Activated B cell treated with CpG ODN at 0.5 μM for 24 hours (primary cell): ENCODE measurements at regions not wholly inside any gene's neighbourhood (a gene's known extent, or its start where the extent isn't known, plus 50 kb on each side); places are given as distances from the start of the nearest gene placed in this dataset.

Experiments used
- ATAC-seq: fragments of 200-7000 bp; cut with Tn5 transposase; one replicate; pipeline ENCODE4 v1.10.0; 2021; ENCODE audit warnings: low read depth, mild to moderate bottlenecking, moderate library complexity
- CTCF ChIA-PET: fragments of 350-600 bp; sonication (Branson Sonifier 250); formaldehyde crosslinking; loops from one replicate; lab custom pipeline; 2021; ENCODE audit warnings: antibody characterized with exemption; lab: Charles Lee
- POLR2A ChIA-PET: fragments of 350-600 bp; sonication (Branson Sonifier 250); formaldehyde crosslinking; loops from one replicate; lab custom pipeline; 2021; ENCODE audit warnings: antibody characterized with exemption; lab: Charles Lee
- DNase-seq: peaks from one replicate; pipeline ENCODE4 v3.0.0; 2022
- H3K27ac Mint-ChIP-seq: one replicate; pipeline ENCODE4 v1.8.0; 2020; ENCODE audit warnings: mixed read lengths
- H3K27me3 Mint-ChIP-seq: one replicate; pipeline ENCODE4 v1.8.0; 2021; ENCODE audit warnings: mixed read lengths
- H3K36me3 Mint-ChIP-seq: one replicate; pipeline ENCODE4 v1.8.0; 2021; ENCODE audit warnings: low read depth, mixed read lengths
- H3K4me1 Mint-ChIP-seq: one replicate; pipeline ENCODE4 v1.8.0; 2021; ENCODE audit warnings: mixed read lengths
- H3K4me3 Mint-ChIP-seq: one replicate; pipeline ENCODE4 v1.8.0; 2020; ENCODE audit warnings: mild to moderate bottlenecking, mixed read lengths
- H3K9me3 Mint-ChIP-seq: one replicate; pipeline ENCODE4 v1.8.0; 2020; ENCODE audit warnings: mixed read lengths
- intact Hi-C: fragments of 100-400 bp; cut with micrococcal nuclease; formaldehyde crosslinking; loops from one replicate; pipeline ENCODE4 v1.15.1; 2024
- TF ChIP-seq, protein P1 (sequence below): fragments of 200-600 bp; IDR thresholded peaks from one replicate; pipeline ENCODE4 v1.8.0; 2022; ENCODE audit warnings: antibody characterized with exemption, mild to moderate bottlenecking

DNA sequence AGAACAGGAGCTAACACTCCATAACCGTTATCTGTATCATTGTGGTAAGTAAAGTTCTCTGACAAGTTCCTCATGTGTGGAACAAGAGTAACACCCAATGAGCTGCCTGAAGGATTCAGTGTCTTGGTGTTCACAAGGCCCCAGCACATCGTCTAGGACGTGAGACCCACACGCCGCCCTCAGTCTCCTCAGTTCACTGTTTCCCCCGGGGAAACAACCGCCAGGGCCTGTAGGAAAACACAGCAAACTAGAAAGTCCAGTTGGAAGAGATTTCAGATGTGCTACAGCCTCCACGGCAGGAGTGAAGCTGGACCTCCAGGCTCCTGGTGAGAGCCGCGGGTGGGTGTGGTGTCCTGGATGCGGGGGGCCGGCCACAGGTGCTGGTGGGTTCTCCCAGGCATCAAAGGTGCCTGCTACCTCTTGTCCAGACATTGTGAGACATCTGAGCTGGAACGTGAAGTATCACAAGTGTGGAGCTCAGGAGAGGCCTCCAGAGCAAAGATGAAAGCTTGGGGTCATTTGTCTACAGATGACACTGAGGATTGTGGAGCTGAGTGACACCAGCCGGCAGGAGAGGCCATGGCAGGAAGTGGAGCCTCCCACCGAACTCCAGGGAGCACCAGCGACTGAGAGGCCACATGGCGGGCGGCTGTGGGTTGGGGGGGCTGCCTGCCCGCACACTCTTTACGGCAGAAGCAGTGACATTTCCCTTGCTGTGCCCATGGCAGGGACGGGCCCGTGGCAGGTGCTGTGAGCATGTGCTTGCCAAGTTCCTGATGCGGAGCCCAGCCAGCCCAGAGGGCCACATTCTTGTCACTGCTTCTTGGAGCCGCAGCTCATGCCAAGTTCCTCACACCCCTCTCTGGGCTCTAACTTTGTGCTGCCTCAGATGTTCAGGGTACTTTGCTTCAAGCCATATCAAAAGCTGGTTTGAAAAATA, 131.2 kb downstream of the TMEM18 start:
- intact Hi-C loops: no loop called here
- H3K27ac Mint-ChIP-seq: no peak overlapping the region
- no peaks in the 10 kb centered on the region for H3K9me3 Mint-ChIP-seq
- CTCF ChIA-PET: no interaction called here
- TF ChIP-seq, protein P1, sequence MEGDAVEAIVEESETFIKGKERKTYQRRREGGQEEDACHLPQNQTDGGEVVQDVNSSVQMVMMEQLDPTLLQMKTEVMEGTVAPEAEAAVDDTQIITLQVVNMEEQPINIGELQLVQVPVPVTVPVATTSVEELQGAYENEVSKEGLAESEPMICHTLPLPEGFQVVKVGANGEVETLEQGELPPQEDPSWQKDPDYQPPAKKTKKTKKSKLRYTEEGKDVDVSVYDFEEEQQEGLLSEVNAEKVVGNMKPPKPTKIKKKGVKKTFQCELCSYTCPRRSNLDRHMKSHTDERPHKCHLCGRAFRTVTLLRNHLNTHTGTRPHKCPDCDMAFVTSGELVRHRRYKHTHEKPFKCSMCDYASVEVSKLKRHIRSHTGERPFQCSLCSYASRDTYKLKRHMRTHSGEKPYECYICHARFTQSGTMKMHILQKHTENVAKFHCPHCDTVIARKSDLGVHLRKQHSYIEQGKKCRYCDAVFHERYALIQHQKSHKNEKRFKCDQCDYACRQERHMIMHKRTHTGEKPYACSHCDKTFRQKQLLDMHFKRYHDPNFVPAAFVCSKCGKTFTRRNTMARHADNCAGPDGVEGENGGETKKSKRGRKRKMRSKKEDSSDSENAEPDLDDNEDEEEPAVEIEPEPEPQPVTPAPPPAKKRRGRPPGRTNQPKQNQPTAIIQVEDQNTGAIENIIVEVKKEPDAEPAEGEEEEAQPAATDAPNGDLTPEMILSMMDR: no peak
- no peak for DNase-seq
- H3K4me1 Mint-ChIP-seq: peaks cover 9% of the 10 kb centered on the region
- no peak for ATAC-seq
- peaks cover 9% of the 10 kb centered on the region for H3K27me3 Mint-ChIP-seq
- POLR2A ChIA-PET: no interaction called here
- no peaks in the 10 kb centered on the region for H3K36me3 Mint-ChIP-seq
- no peak overlapping the region for H3K4me3 Mint-ChIP-seq

DNA sequence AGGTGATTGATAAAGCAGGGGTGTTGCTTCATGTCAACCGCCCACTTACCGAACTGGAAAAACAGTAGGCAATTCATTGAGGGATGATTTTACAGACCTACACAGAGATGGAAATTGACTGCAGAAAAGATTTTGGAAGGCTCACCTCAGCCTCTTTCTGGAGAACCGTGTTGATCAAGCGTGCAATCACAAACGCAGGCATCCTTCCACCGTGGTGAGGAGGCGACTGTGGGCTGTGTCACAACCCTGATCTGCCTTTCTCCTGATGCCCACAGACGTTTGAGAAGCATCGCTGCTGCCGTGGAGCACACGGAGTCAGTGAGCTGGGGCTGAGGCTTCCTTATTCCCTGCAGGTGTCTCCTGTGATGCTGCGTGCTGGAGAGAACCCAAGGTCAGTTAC, 132.0 kb downstream of the TMEM18 start:
- no peak for DNase-seq
- POLR2A ChIA-PET: no interaction called here
- H3K27me3 Mint-ChIP-seq: peaks cover 9% of the 10 kb centered on the region
- TF ChIP-seq, protein P1: no peak
- CTCF ChIA-PET: no interaction called here
- no peaks in the 10 kb centered on the region for H3K9me3 Mint-ChIP-seq
- H3K27ac Mint-ChIP-seq: no peak overlapping the region
- no peaks in the 10 kb centered on the region for H3K36me3 Mint-ChIP-seq
- ATAC-seq: no peak
- no peak overlapping the region for H3K4me3 Mint-ChIP-seq
- intact Hi-C loops: no loop called here
- peaks cover 1% of the 10 kb centered on the region for H3K4me1 Mint-ChIP-seq

DNA sequence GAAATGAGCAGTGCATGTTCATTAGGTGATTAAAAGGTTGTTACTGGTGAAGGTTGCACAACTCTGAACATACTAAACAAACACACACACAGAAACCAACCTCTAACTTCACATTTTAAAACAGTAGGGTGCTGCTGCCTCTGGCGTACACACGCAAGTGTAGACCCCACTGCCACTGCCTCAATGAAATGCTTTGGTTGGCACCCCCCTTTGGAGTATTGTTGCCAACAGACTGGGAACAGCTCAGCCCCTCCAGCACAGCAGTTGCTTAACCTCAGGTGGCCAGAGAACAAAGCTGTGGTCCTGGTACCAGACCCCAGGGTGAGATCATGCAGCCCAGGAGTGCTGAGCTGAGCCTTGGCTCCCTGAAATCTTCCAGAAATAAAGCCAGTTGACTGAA, 138.6 kb downstream of the TMEM18 start:
- DNase-seq (no peak), ATAC-seq (no peak)
- no peak overlapping the region for H3K27ac Mint-ChIP-seq
- no peak overlapping the region for H3K4me3 Mint-ChIP-seq
- POLR2A ChIA-PET: no interaction called here
- TF ChIP-seq, protein P1: no peak
- CTCF ChIA-PET: no interaction called here
- H3K9me3 Mint-ChIP-seq: peaks cover 6% of the 10 kb centered on the region
- peaks cover 2% of the 10 kb centered on the region for H3K36me3 Mint-ChIP-seq
- H3K4me1 Mint-ChIP-seq: no peaks in the 10 kb centered on the region
- intact Hi-C loops: loop anchor here (10.0 kb wide), 1 partner anchor 294 kb away; no protein-coding TSS in a partner anchor
- H3K27me3 Mint-ChIP-seq: peaks cover 18% of the 10 kb centered on the region

DNA sequence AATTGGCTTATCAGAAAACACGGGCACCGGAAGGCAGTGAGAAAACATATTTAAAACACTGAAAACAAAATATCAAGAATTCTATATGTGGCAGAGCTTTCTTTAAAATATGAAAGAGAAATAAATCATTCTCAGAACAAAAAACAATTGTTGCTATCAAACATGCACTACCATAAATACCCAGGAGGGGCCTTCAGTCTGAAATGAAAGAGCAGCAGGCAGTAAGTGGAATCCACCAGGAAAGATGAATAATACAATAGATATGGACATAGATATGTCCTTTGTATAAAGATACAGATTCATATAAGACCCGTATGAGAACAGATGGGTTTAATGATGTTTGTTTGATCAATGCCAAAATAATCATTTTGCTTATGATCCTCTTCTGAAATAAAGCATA, 142.0 kb downstream of the TMEM18 start:
- TF ChIP-seq, protein P1: no peak
- peaks cover 14% of the 10 kb centered on the region for H3K27me3 Mint-ChIP-seq

DNA sequence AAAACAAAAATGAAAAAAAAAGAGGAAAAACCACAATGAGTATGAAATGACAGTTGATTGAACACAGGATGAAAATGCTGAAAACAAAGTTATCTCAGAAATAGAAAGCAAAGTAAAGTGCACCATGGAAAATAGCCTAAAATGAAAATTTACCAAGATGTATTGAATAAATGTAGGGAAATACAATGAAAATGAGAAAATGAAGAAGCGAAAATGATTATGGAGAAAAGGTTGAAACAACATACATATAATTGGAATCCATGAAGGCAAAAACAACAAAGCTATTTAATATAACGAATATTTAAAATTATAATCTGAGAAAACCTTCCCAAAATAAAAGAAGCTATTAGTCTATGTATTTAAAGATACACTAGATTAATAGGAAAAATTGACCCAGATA, 147.4 kb downstream of the TMEM18 start:
- CTCF ChIA-PET: interaction anchor here (1.1 to 2.3 kb wide), 4 partner anchors 106 to 1023 kb away, joined by 3 to 38 read pairs (median 4); no protein-coding TSS in a partner anchor
- H3K4me3 Mint-ChIP-seq: no peak overlapping the region
- H3K9me3 Mint-ChIP-seq: peaks cover 2% of the 10 kb centered on the region
- POLR2A ChIA-PET: no interaction called here
- H3K27me3 Mint-ChIP-seq: no peaks in the 10 kb centered on the region
- TF ChIP-seq, protein P1: no peak
- H3K27ac Mint-ChIP-seq: no peak overlapping the region
- DNase-seq (no peak), ATAC-seq (no peak)
- H3K36me3 Mint-ChIP-seq: no peaks in the 10 kb centered on the region
- intact Hi-C loops: loop anchor here (1.0 to 10.0 kb wide), 4 partner anchors 107 to 1020 kb away; no protein-coding TSS in a partner anchor
- peaks cover 2% of the 10 kb centered on the region for H3K4me1 Mint-ChIP-seq

More for the DNA sequence above, 142.0 kb downstream of the TMEM18 start:
- CTCF ChIA-PET: no interaction called here
- no peak for ATAC-seq
- peaks cover 2% of the 10 kb centered on the region for H3K36me3 Mint-ChIP-seq
- DNase-seq: no peak
- no peak overlapping the region for H3K4me3 Mint-ChIP-seq
- no peak overlapping the region for H3K27ac Mint-ChIP-seq
- peaks cover 8% of the 10 kb centered on the region for H3K9me3 Mint-ChIP-seq
- intact Hi-C loops: loop anchor here (10.0 kb wide), 1 partner anchor 290 kb away; no protein-coding TSS in a partner anchor
- POLR2A ChIA-PET: no interaction called here
- H3K4me1 Mint-ChIP-seq: no peaks in the 10 kb centered on the region
